GM10266 (cell line): ENCODE measurements at regions not wholly inside any gene's neighbourhood (a gene's known extent, or its start where the extent isn't known, plus 50 kb on each side); places are given as distances from the start of the nearest gene placed in this dataset.

ENCODE experiments used
- DNase-seq: peaks from one replicate; pipeline ENCODE4 v3.0.0; 2012; ENCODE audit errors: extremely low spot score
- CTCF ChIP-seq: IDR thresholded peaks from 2 replicates; pipeline ENCODE4 v1.5.1; 2012; ENCODE audit warnings: mild to moderate bottlenecking, low read depth; ENCODE audit not compliant: control insufficient read depth, insufficient read depth; ENCODE audit errors: missing control alignments

DNA sequence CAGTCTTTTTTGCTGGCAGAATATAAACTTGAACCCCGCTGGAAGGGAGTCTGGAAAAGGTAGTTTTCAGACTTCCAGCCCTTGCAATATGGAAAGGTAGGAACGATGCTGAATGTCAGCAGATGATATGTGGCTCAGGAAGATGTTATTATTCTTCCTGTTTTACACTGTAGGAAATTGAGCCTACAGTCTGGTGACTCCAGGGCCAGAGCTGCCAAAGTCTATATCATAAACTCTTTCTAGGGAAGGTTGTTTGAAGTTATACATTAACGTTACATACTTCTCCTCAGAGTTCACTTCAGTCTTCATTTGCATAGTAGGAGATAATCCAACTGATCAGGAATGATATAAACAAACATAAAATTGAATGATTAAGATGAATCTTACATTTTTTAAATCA is 141.3 kb downstream of the FAT4 start:
- TF ChIP-seq CTCF = no peak

DNA sequence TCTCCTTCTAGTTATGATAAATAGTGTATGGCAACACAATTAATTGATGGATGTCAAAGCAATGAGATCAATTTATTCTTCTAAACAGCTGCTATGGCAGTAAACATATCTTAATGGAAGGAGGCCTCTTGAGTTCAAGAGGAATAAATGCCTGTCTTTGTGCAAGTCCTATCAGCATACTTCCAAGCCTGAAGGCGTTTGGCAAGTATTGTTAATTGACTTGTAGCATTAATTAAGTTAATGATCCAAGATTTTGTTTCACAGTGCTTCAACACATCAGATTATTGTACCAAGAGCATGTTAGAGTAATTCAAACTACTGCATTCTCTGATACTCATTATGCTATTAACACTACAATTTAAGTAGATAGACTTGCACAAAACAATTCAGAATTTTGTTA is 144.8 kb downstream of the FAT4 start:
- DNase-seq = no peak
- no peak for TF ChIP-seq CTCF

More for the DNA sequence above, 141.3 kb downstream of the FAT4 start:
- DNase-seq = no peak

DNA sequence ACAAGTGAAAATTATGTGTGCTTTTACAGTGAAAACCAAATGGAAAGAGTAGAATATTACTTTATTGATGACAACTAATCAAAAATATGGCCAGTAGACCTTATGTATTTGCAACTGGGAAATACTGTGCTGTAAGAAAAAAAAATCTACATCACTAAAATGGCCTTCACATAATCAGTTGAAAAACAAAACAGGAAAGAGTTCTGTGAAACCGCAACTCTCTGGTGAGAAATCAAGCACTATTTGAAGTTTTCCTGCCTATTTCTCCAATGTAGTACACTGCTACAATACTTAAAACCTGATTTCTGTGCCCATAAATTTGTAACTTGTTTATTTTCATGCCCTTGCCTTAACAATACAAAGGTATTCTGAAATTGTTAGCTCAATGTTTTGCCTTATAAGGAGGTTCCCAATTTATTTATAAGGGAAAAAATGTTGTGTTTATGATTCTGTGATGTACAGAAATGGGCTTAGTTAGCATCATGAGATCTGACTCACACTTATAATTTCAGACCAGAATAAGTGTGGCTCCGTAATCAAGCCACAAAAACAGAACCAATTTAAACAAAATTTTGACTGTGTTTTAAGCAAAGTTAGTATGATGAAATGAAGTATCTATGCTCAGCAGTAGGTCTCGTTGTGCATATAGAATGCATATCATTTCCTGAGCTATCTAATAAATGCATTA is 147.1 kb downstream of the FAT4 start:
- no peak for DNase-seq
- TF ChIP-seq CTCF = no peak

DNA sequence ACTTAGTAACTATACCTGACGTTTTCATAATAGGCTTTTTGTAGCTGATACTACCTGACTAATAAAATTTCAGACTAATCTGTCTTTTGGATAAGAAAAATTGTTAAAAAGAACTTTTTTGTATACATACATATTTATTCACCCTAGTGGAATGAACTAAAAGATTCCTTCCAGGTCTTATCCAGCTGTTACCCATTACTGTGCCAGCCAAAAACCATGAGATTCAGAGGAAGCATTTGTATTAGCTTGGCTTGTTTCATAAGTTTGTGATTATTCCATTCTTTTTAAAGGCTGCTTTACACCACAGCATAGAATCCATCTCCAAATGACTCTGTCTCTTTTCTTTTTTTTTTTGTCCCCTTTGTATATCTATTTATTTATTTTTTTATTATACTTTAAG is 149.4 kb downstream of the FAT4 start:
- TF ChIP-seq CTCF = no peak
- no peak for DNase-seq

DNA sequence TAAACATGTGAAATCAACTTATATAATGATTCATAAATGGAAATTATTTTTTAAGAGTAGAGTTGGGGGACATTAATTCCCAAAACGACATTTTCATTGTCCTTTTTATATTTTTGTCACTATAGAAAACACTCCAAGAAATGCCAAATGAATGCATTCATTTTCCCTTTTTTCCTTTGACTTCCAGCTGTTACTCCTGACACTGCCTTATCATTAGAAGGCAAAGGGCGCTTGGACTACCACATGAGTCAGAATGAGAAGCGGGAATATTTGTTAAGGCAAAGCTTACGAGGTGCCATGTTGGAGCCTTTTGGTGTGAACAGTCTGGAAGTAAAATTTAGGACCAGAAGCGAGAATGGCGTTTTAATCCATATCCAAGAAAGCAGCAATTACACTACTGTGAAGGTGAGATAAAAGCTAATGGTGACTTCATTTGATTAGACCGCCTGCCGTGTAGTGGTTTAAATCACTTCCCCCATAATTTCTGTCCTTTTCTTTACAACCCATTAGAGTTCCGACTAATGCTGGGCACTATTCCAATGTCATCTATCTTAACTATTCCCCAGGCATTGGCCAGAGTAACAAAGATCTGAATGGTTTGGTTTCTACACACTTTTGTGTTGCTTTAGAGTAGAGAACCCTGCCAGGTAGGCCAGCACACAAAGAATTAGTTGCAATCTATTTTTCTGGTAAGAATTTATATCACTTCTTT is 166.7 kb downstream of the FAT4 start:
- no peak for DNase-seq
- TF ChIP-seq CTCF = no peak

DNA sequence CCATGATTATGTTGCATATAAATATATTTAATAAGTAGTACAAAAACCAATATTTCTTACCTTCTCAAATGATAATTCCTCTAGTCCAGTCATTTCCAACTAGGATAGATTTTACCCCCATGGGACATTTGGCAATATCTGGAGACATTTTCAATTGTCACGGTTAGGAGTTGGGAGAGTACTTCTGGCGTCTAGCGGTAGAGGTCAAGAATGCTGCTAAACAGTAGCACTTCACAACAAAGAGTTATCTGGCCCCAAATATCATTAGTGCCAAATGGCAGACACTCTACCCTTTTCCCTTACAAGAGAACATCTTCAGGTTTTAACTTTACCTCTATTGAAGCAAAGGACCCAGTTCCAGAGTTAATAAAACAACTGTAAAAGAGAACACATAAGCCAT is 168.1 kb downstream of the FAT4 start:
- no peak for DNase-seq
- no peak for TF ChIP-seq CTCF

- TF ChIP-seq CTCF = no peak
- no peak for DNase-seq
These were observed 168.5 kb downstream of the FAT4 start for GRCh38 chr4:125483278-125483677.
